ENCODE measurements at regions not wholly inside any gene's neighbourhood (a gene's known extent, or its start where the extent isn't known, plus 50 kb on each side); places are given as distances from the start of the nearest gene placed in this dataset.

- no peaks in the 10 kb centered on the region for H4K20me1 ChIP-seq (ENCODE audit: insufficient read depth)
- no peak overlapping the region for H3K4me3 ChIP-seq (ENCODE audit: low read length)
- H3K9ac ChIP-seq (ENCODE audit: low read length), result no peak overlapping the region
- H3K9me3 ChIP-seq (ENCODE audit: low read length), result no peaks in the 10 kb centered on the region
- no peaks in the 10 kb centered on the region for H3K36me3 ChIP-seq (ENCODE audit: insufficient read depth, low read length)
- no peaks in the 10 kb centered on the region for H3F3A ChIP-seq (ENCODE audit: insufficient read depth, low read length, poor library complexity, severe bottlenecking)
- no peak overlapping the region for H3K27ac ChIP-seq (ENCODE audit: low read length)
- H3K27me3 ChIP-seq (ENCODE audit: insufficient read depth, low read depth, low read length), result no peaks in the 10 kb centered on the region
- H2AFZ ChIP-seq (ENCODE audit: low read depth, low read length), result no peak overlapping the region
- H3K79me2 ChIP-seq (replicated peaks; ENCODE audit: insufficient read depth, low read length), result no peaks in the 10 kb centered on the region
- no peak for TF ChIP-seq MXI1 (conservative IDR thresholded peaks at IDR 0.05; ENCODE audit: poor library complexity, severe bottlenecking)
- no peak for TF ChIP-seq EP300 (conservative IDR thresholded peaks at IDR 0.05; ENCODE audit: poor library complexity, severe bottlenecking)
- TF ChIP-seq REST (IDR thresholded peaks at IDR 0.05; ENCODE audit: borderline replicate concordance), result no peak
- TF ChIP-seq, protein P1, sequence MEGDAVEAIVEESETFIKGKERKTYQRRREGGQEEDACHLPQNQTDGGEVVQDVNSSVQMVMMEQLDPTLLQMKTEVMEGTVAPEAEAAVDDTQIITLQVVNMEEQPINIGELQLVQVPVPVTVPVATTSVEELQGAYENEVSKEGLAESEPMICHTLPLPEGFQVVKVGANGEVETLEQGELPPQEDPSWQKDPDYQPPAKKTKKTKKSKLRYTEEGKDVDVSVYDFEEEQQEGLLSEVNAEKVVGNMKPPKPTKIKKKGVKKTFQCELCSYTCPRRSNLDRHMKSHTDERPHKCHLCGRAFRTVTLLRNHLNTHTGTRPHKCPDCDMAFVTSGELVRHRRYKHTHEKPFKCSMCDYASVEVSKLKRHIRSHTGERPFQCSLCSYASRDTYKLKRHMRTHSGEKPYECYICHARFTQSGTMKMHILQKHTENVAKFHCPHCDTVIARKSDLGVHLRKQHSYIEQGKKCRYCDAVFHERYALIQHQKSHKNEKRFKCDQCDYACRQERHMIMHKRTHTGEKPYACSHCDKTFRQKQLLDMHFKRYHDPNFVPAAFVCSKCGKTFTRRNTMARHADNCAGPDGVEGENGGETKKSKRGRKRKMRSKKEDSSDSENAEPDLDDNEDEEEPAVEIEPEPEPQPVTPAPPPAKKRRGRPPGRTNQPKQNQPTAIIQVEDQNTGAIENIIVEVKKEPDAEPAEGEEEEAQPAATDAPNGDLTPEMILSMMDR (IDR thresholded peaks at IDR 0.05; ENCODE audit: poor library complexity, severe bottlenecking), result no peak
- no peak for TF ChIP-seq POLR2AphosphoS5 (IDR thresholded peaks at IDR 0.05)
- TF ChIP-seq EZH2 (IDR thresholded peaks at IDR 0.05; ENCODE audit: borderline replicate concordance, insufficient read depth, low read length, poor library complexity, severe bottlenecking), result no peak
- no peak for TF ChIP-seq RAD21 (conservative IDR thresholded peaks at IDR 0.05)
- TF ChIP-seq TAF1 (IDR thresholded peaks at IDR 0.05; ENCODE audit: low read depth), result no peak
- no peak for TF ChIP-seq SMC3 (conservative IDR thresholded peaks at IDR 0.05; ENCODE audit: poor library complexity)
- H3K4me2 ChIP-seq (ENCODE audit: low read length), result no peak overlapping the region
- no peaks in the 10 kb centered on the region for H3K9me2 ChIP-seq (ENCODE audit: insufficient read depth, low read length)
Observed at GRCh38 chr18:46273861-46274260, 169.7 kb downstream of the HAUS1 start.

- TF ChIP-seq EP300 (conservative IDR thresholded peaks at IDR 0.05; ENCODE audit: poor library complexity, severe bottlenecking) (no peak), SMC3 (conservative IDR thresholded peaks at IDR 0.05; ENCODE audit: poor library complexity) (no peak), POLR2AphosphoS5 (IDR thresholded peaks at IDR 0.05) (no peak), EZH2 (IDR thresholded peaks at IDR 0.05; ENCODE audit: borderline replicate concordance, insufficient read depth, low read length, poor library complexity, severe bottlenecking) (no peak), MXI1 (conservative IDR thresholded peaks at IDR 0.05; ENCODE audit: poor library complexity, severe bottlenecking) (no peak), REST (IDR thresholded peaks at IDR 0.05; ENCODE audit: borderline replicate concordance) (no peak), TAF1 (IDR thresholded peaks at IDR 0.05; ENCODE audit: low read depth) (no peak), RAD21 (conservative IDR thresholded peaks at IDR 0.05) (no peak)
- TF ChIP-seq, protein P1 (IDR thresholded peaks at IDR 0.05; ENCODE audit: poor library complexity, severe bottlenecking), result no peak
Observed at GRCh38 chr18:46274266-46274665, 170.1 kb downstream of the HAUS1 start.

More at GRCh38 chr18:46274266-46274665, 170.1 kb downstream of the HAUS1 start:
- Histone ChIP-seq H3K27me3 (ENCODE audit: insufficient read depth, low read depth, low read length) (no peaks in the 10 kb centered on the region), H3F3A (ENCODE audit: insufficient read depth, low read length, poor library complexity, severe bottlenecking) (no peaks in the 10 kb centered on the region), H4K20me1 (ENCODE audit: insufficient read depth) (no peaks in the 10 kb centered on the region), H2AFZ (ENCODE audit: low read depth, low read length) (no peak overlapping the region), H3K79me2 (replicated peaks; ENCODE audit: insufficient read depth, low read length) (no peaks in the 10 kb centered on the region), H3K9ac (ENCODE audit: low read length) (no peak overlapping the region), H3K27ac (ENCODE audit: low read length) (no peak overlapping the region), H3K9me2 (ENCODE audit: insufficient read depth, low read length) (no peaks in the 10 kb centered on the region), H3K36me3 (ENCODE audit: insufficient read depth, low read length) (no peaks in the 10 kb centered on the region), H3K4me2 (ENCODE audit: low read length) (no peak overlapping the region), H3K4me3 (ENCODE audit: low read length) (no peak overlapping the region), H3K9me3 (ENCODE audit: low read length) (no peaks in the 10 kb centered on the region)

Measured in neural cell (in vitro differentiated cells).